ENCODE measurements at regions not wholly inside any gene's neighbourhood (a gene's known extent, or its start where the extent isn't known, plus 50 kb on each side); places are given as distances from the start of the nearest gene placed in this dataset.

DNA sequence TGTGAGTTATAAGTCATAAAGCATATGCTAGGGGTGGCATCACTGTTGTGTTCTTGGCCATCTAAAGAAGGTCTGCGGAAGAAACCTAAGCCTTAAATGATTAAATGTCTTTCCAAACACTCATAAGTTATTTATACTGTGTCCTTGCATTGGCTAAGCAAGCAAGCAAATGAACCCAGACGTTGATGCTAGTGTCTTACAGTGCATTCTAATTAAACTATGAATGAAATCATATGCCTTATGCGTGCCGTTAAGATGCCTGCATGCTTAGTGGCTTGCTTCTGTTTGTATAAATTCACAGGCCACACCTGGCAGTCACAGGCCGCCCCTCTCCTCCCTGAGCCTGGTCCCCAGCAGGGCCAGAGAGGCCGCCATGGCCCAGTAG, 49.9 kb downstream of the RIN2 start:
- DNase-seq (ENCODE audit: extremely low spot score, unreplicated experiment) = no peak
- no peaks in the 10 kb centered on the region for H3K27me3 Mint-ChIP-seq (ENCODE audit: unreplicated experiment)
- H3K9me3 Mint-ChIP-seq (ENCODE audit: unreplicated experiment) = no peaks in the 10 kb centered on the region
- H3K4me3 Mint-ChIP-seq (ENCODE audit: unreplicated experiment) = no peak overlapping the region
- H3K4me1 Mint-ChIP-seq (ENCODE audit: unreplicated experiment) = peaks cover 51% of the 10 kb centered on the region
- TF ChIP-seq, protein P1, sequence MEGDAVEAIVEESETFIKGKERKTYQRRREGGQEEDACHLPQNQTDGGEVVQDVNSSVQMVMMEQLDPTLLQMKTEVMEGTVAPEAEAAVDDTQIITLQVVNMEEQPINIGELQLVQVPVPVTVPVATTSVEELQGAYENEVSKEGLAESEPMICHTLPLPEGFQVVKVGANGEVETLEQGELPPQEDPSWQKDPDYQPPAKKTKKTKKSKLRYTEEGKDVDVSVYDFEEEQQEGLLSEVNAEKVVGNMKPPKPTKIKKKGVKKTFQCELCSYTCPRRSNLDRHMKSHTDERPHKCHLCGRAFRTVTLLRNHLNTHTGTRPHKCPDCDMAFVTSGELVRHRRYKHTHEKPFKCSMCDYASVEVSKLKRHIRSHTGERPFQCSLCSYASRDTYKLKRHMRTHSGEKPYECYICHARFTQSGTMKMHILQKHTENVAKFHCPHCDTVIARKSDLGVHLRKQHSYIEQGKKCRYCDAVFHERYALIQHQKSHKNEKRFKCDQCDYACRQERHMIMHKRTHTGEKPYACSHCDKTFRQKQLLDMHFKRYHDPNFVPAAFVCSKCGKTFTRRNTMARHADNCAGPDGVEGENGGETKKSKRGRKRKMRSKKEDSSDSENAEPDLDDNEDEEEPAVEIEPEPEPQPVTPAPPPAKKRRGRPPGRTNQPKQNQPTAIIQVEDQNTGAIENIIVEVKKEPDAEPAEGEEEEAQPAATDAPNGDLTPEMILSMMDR (IDR thresholded peaks at IDR 0.05) = no peak
- H3K27ac Mint-ChIP-seq (ENCODE audit: unreplicated experiment) = no peak overlapping the region
- peaks cover 34% of the 10 kb centered on the region for H3K36me3 Mint-ChIP-seq (ENCODE audit: unreplicated experiment)

DNA sequence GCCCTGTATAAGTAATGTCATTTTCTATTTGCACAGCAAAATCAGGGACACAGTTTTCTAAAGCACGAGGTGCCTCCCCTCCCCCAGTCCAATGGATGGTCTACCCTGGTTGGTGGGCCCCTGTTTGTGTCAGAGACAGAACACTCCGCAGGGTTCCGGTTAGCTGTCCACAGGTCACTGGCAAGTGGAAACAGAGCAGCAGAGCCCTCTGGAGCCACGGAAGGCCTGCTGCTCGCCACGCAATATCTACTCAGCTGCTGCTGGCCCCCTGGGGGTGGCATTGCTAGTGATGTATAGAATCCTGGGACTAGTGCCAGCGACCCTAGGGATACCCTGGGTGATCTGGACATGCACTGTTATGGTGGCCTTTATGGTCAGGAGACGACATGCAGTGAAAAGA, 50.4 kb downstream of the RIN2 start:
- no peak for DNase-seq (ENCODE audit: extremely low spot score, unreplicated experiment)
- Mint-ChIP-seq H3K36me3 (ENCODE audit: unreplicated experiment) (peaks cover 28% of the 10 kb centered on the region), H3K4me3 (ENCODE audit: unreplicated experiment) (no peak overlapping the region), H3K27me3 (ENCODE audit: unreplicated experiment) (no peaks in the 10 kb centered on the region), H3K27ac (ENCODE audit: unreplicated experiment) (no peak overlapping the region), H3K9me3 (ENCODE audit: unreplicated experiment) (no peaks in the 10 kb centered on the region), H3K4me1 (ENCODE audit: unreplicated experiment) (peaks cover 56% of the 10 kb centered on the region)
- TF ChIP-seq, protein P1 (IDR thresholded peaks at IDR 0.05) = no peak

DNA sequence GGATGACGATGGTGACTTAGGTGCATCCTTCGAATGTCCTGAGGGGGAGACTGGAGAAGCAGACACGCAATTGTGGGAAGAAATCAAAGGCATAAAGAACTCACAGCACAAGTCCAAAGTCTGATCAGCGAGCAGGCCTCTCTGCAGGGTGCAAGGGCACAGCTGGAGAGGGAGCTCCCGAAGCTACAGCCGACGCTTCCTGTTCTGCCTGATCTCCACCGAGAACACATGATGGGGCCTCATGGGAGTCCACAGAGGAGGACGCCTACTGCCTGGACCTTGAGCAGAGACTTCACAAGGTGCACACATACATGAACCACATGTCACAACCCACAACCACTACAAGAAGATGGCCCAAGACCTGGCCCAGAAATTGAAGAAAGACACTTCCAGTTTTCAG, 51.4 kb downstream of the RIN2 start:
- Mint-ChIP-seq H3K36me3 (ENCODE audit: unreplicated experiment) (peaks cover 26% of the 10 kb centered on the region), H3K4me3 (ENCODE audit: unreplicated experiment) (no peak overlapping the region), H3K4me1 (ENCODE audit: unreplicated experiment) (peaks cover 66% of the 10 kb centered on the region), H3K9me3 (ENCODE audit: unreplicated experiment) (no peaks in the 10 kb centered on the region), H3K27ac (ENCODE audit: unreplicated experiment) (peak overlapping the region; percentile 28), H3K27me3 (ENCODE audit: unreplicated experiment) (no peaks in the 10 kb centered on the region)
- TF ChIP-seq, protein P1 (IDR thresholded peaks at IDR 0.05) = no peak
- DNase-seq (ENCODE audit: extremely low spot score, unreplicated experiment) = no peak

DNA sequence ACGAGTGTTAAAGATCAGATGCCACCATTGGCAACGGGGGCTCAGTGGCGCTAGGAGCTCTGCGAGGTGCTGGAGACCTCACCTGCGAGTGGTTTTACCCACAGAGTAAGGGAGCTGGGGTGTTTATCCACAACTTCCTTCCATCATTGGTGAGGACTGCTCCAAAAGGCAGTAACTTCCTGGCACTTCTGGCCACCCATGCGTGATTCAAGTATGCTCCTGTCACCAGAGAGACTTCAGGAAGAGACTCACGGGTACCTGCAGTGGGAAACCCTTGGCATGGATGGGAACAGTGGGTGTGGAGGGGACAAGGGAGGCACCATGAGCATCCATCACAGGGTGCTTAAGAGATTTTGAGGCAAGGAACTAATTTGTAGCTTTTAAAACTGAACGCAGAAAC, 53.2 kb downstream of the RIN2 start:
- Mint-ChIP-seq H3K4me3 (ENCODE audit: unreplicated experiment) (no peak overlapping the region), H3K36me3 (ENCODE audit: unreplicated experiment) (peaks cover 15% of the 10 kb centered on the region), H3K27ac (ENCODE audit: unreplicated experiment) (peak overlapping the region; percentile 43), H3K4me1 (ENCODE audit: unreplicated experiment) (peaks cover 81% of the 10 kb centered on the region), H3K27me3 (ENCODE audit: unreplicated experiment) (no peaks in the 10 kb centered on the region), H3K9me3 (ENCODE audit: unreplicated experiment) (no peaks in the 10 kb centered on the region)
- no peak for DNase-seq (ENCODE audit: extremely low spot score, unreplicated experiment)
- TF ChIP-seq, protein P1 (IDR thresholded peaks at IDR 0.05) = no peak

DNA sequence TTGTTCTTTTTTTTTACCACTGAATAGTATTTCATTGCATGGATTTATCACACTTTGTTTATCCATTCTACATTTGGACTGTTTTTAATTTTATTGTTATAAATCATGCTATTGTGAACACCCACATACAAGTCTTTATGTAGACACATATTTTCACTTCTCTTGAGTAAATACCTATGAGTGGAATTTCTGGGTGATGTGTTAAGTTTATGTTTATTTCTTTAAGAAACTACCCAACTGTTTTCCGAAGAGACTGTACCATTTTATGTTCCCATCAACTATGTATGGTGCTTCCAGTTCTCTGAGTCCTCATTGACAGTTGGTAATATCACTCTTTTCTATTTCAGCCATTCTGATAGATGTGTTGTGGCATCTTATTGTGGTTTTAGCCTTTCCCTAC, 54.0 kb downstream of the RIN2 start:
- Mint-ChIP-seq H3K27me3 (ENCODE audit: unreplicated experiment) (no peaks in the 10 kb centered on the region), H3K27ac (ENCODE audit: unreplicated experiment) (peak overlapping the region; percentile 43), H3K4me1 (ENCODE audit: unreplicated experiment) (peaks cover 82% of the 10 kb centered on the region), H3K36me3 (ENCODE audit: unreplicated experiment) (peaks cover 18% of the 10 kb centered on the region), H3K9me3 (ENCODE audit: unreplicated experiment) (no peaks in the 10 kb centered on the region), H3K4me3 (ENCODE audit: unreplicated experiment) (no peak overlapping the region)
- TF ChIP-seq, protein P1 (IDR thresholded peaks at IDR 0.05) = no peak
- DNase-seq (ENCODE audit: extremely low spot score, unreplicated experiment) = no peak

Measured in osteocyte (in vitro differentiated cells).